Stimulated activated naive CD8-positive, alpha-beta T cell treated with anti-CD3 and anti-CD28 coated beads, Interleukin-15, Interleukin-2, amounts not matched to agents 100 U/mL and 50 U/mL, for 24 hours (primary cell): ENCODE measurements at regions not wholly inside any gene's neighbourhood (a gene's known extent, or its start where the extent isn't known, plus 50 kb on each side); places are given as distances from the start of the nearest gene placed in this dataset.
"Not testable (repeated sequence)": the region's sequence is repeated elsewhere in the genome, so short reads cannot be mapped to it uniquely, and the experiment has no call there.

ENCODE experiments used
- ATAC-seq: fragments of 150-1000 bp; cut with Tn5 transposase; one replicate; pipeline ENCODE4 v1.10.0; 2021
- DNase-seq: peaks from one replicate; pipeline ENCODE4 v3.0.0; 2021

- DNase-seq, ATAC-seq: not testable (repeated sequence)
Observed at GRCh38 chr4:114447963-114448516, 150.6 kb upstream of the UGT8 start.

GRCh38 chr4:114458728-114459127 is 139.9 kb upstream of the UGT8 start:
- ATAC-seq, result no peak
- DNase-seq, result no peak

DNA sequence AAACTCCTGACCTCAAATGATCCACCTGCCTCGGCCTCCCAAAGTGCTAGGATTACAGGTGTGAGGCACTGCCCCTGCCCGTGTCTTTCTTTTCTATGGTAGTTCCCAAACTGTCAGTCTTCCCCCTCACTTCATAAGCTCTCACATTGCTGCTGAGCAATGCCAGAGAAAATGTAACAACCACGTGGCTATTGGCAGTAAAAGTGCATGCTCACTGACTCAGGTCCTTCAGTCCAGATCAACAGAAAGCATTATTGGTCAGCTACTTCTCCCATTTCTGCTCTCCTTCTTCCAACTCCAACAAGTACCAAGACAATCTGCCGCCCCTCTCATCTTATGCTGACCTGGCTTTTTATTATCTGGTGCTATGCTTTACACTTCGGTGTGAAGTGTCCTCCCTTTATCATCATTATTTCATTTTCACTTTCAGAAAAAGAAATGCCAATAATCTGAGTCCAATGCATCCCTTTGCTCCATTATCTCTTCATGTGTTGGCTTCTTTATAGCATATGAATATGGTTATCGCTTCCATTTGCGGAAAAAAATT is 133.8 kb upstream of the UGT8 start:
- no peak for DNase-seq
- no peak for ATAC-seq

DNA sequence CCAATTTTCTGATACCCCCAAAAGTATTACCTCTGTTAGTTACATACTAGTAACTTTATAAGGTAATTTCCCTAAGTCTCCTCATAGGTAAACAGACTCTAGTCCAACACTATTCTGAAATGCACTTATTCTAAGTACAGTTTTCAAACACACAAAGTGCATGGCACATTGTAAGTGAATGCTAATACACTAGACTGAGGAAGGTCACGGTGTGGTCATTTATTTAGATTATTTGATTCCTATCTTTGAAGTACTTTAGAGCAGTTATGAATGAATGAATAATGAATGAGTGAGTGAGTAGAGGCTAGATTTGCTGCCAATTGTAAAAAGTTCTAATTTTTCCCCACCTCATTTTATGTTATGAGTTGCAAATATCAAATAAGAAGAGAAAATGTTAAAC is 132.8 kb upstream of the UGT8 start:
- ATAC-seq, result no peak
- no peak for DNase-seq

GRCh38 chr4:114466299-114466698 is 132.3 kb upstream of the UGT8 start:
- no peak for ATAC-seq
- no peak for DNase-seq

DNA sequence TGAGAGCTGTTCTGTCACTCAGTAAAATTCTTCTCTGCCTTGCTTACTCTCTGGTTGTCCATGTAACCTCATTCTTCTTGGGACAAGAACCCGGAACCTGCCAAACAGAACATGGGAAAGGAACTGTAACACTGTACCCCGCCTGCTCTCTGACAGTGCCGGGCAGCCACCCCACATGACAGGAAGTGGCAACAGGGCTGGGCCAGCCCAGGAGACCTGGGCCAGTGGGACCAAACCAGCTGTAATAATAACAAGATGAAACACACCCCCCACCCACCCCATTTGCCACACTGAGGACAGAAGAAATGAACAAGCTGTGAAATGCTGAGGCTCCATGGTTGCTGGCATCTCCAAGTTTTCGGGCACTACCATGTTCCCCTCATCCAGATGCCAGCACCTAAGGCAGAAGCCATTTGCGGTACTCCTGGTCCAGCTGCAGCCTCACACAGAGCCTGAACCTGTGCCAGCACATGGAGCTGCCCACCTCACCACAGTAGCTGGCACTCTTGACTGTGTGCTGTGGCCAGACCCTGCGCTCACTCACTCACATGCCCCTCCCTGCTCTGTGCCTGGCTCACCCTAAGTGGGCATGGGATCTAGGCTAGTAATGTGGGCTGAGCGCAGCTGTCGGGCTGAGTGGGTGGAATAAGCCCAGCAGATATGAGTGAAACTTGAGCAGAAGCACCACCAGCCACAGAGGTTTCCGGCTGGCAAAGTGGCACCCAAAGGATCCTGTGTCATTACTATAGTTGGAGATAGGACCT is 126.2 kb upstream of the UGT8 start:
- no peak for ATAC-seq
- no peak for DNase-seq

DNA sequence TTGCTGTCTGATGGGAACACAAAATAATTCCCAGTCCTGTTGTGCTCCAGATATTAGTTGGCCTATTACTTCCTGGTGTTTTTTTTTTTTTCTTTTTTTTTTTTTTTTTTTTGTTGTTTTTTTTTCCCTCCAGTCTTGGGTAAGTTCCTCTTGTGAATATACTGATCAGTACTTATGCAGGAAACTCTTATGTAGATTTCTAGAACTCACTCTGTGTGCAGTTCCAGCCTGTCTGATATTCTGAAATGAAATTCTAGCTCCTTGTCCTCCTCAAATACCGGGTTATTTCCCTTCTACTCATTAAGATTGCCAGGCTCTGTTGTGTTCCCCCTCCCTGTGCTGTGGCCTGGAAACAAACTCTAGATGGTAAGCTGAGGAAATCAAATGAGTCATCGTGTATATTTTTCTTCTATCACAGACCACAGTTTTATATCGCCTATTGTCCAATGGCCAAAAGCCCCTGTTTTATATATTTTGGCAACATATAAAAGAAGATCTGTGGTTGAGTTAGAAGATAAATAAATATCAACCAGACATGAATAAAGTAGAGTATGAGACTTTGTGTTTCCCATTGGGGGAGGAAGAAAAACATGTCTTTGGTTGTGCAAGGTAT is 124.3 kb upstream of the UGT8 start:
- no peak for ATAC-seq

GRCh38 chr4:114476310-114476709 is 122.3 kb upstream of the UGT8 start:
- ATAC-seq, result no peak
- no peak for DNase-seq

More for the DNA sequence above, 124.3 kb upstream of the UGT8 start:
- DNase-seq, result no peak

GRCh38 chr4:114479595-114479994 is 119.0 kb upstream of the UGT8 start:
- ATAC-seq, result no peak
- DNase-seq, result no peak

DNA sequence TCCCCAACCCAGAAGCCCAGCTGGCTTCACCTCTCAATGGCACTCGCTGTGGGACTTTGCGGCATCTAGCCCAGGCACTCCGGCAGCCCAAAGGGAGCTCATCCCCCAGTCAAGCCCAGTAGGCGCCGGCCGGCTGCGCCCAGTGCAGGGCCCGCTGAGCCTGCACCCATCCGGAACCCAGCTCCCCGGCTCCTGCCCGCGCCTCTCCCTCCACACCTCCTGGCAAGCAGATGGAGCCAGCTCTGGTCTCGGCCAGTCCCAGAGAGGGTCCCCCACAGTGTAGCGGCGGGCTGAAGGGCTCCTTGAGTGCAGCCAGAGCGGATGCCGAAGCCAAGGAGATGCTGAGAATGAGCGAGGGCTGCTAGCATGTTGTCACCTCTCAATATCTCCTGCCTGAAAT is 116.8 kb upstream of the UGT8 start:
- no peak for ATAC-seq
- DNase-seq, result no peak

DNA sequence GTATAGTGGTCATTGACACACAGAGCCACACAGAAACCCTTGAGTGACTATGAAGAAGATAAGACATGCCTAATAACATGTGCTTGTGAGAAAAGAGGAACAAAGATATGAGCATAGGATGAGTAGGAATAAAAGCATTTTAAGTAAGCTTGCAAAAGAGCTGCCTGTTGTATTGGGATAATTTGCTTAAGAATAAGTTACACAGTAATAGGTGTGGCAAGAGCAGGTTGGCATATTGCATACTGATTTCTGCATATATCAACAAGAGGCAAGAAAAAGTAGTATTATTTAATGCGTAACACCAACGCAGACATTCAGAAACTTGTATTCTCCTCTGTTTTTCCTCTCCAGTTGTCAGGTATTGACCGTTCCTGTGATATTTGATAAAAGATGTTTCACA is 111.5 kb upstream of the UGT8 start:
- no peak for ATAC-seq

GRCh38 chr4:114488301-114488982 is 110.2 kb upstream of the UGT8 start:
- DNase-seq, result no peak
- no peak for ATAC-seq

More for the DNA sequence above, 111.5 kb upstream of the UGT8 start:
- no peak for DNase-seq

GRCh38 chr4:114494246-114494803 is 104.3 kb upstream of the UGT8 start:
- DNase-seq (no peak), ATAC-seq (no peak)

DNA sequence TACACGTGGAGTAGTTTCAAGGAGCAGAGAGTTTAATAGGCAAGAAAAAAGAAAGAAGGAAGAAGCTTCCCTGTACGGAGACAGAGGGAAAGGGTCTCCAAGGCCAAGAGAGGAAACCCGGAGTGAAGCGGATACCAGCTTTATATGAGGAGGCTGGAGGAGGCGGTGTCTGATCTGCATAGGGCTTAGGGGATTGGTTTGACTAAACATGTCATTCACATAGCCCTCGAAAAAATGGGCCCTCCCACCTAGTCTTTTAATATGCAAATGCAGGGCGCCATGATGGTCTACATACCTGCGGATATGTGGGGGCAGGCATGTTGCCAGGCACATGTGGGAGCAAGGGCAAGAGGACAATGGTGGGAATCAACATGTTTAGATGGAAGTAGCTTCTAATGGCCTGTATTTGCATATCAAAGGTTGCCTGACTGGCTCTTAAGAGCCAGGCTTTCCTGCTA is 103.1 kb upstream of the UGT8 start:
- no peak for ATAC-seq

DNA sequence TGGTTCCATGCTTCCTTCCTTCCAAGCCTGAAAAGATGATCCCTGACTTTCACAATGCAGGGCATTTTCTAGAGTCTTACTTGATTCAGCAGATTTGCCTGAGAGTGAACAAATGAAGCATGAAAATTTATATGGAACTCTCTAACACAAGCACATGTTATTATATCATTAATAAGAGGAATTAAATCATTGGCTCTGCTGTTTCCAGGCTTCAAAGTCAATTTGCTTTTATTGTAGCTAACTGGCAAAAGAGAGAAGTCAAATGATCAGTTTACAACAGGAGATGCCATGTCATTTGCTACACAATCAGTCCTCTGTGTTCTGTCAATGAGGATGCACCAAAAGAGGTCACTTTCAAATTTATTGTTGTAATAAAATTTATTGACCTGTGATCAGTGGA is 101.5 kb upstream of the UGT8 start:
- DNase-seq (no peak), ATAC-seq (no peak)

More for the DNA sequence above, 103.1 kb upstream of the UGT8 start:
- DNase-seq, result no peak

- DNase-seq (no peak), ATAC-seq (no peak)
Observed at GRCh38 chr4:114509340-114509739, 89.3 kb upstream of the UGT8 start.

- ATAC-seq, result no peak
- DNase-seq, result no peak
Observed at GRCh38 chr4:114512595-114513295, 85.9 kb upstream of the UGT8 start.

DNA sequence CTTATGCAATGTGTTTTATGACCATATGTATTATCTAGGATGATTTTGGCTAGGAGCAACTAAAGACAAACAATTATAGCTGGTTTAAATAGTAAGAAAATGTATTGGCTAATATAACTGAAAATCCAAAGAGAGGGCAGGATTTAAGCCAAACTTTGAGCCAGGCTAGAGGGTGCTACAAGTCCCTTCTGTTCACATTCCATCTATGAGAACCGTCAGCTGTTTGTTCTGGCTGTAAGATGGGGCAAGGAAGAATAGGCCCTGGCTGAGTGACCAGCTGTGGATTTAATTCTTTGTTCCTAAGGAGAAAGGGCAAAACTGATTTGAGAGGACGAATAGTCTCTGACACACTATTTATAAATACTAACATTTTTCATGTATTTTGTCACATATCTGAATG is 79.2 kb upstream of the UGT8 start:
- ATAC-seq (no peak), DNase-seq (no peak)

GRCh38 chr4:114527170-114527569 is 71.4 kb upstream of the UGT8 start:
- DNase-seq (no peak), ATAC-seq (no peak)

GRCh38 chr4:114527637-114528036 is 71.0 kb upstream of the UGT8 start:
- ATAC-seq (no peak), DNase-seq (no peak)

GRCh38 chr4:114535725-114536124 is 62.9 kb upstream of the UGT8 start:
- no peak for DNase-seq
- no peak for ATAC-seq

- no peak for DNase-seq
- ATAC-seq, result no peak
Observed at GRCh38 chr4:114537352-114537751, 61.3 kb upstream of the UGT8 start.
